ENCODE measurements at regions not wholly inside any gene's neighbourhood (a gene's known extent, or its start where the extent isn't known, plus 50 kb on each side); places are given as distances from the start of the nearest gene placed in this dataset.

DNA sequence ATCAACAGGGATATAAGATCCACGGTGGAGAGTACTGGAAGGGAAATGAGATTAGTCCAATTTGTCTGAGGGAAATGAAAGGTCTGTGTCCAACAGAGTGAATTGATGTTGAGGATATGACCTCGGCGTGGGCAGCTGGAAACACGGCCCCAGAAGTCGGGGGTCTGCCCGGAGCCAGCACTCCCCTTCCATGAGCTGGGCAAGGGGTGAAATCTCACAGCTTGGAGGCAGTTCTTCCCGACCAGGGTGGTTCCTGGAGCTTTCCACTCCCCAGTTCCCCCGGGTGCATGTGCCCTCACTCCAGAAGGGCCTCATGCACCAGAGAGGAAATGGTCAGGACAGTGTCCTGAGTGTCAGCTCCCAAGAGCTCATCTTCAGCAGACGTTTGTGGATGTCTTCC lies 264.7 kb upstream of the PPP2R2D start:
- TF ChIP-seq, protein P1, sequence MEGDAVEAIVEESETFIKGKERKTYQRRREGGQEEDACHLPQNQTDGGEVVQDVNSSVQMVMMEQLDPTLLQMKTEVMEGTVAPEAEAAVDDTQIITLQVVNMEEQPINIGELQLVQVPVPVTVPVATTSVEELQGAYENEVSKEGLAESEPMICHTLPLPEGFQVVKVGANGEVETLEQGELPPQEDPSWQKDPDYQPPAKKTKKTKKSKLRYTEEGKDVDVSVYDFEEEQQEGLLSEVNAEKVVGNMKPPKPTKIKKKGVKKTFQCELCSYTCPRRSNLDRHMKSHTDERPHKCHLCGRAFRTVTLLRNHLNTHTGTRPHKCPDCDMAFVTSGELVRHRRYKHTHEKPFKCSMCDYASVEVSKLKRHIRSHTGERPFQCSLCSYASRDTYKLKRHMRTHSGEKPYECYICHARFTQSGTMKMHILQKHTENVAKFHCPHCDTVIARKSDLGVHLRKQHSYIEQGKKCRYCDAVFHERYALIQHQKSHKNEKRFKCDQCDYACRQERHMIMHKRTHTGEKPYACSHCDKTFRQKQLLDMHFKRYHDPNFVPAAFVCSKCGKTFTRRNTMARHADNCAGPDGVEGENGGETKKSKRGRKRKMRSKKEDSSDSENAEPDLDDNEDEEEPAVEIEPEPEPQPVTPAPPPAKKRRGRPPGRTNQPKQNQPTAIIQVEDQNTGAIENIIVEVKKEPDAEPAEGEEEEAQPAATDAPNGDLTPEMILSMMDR (IDR thresholded peaks at IDR 0.05), result no peak
- TF ChIP-seq POLR2AphosphoS5 (IDR thresholded peaks at IDR 0.05) (no peak), POLR2A (IDR thresholded peaks at IDR 0.05) (no peak)

Data from gastroesophageal sphincter (tissue), 3 donors.